Sigmoid colon (tissue), 3 donors: ENCODE measurements at regions not wholly inside any gene's neighbourhood (a gene's known extent, or its start where the extent isn't known, plus 50 kb on each side); places are given as distances from the start of the nearest gene placed in this dataset.

Experiments
- POLR2A ChIP-seq, 2 donors: fragments of 450-650 bp; IDR thresholded peaks; one replicate each; pipeline ENCODE4 v1.6.1; 2016; ENCODE audit warnings: antibody characterized with exemption in 2 of 2, mild to moderate bottlenecking in 2 of 2, moderate library complexity in 2 of 2
- TF ChIP-seq, protein P1 (sequence below), 4 experiments: fragments of 450-650 bp in 3 of 4; fragments of 200-600 bp in 1 of 4; IDR thresholded peaks; one replicate each; pipeline ENCODE4 v1.5.1; 2016 to 2019; ENCODE audit warnings: antibody characterized with exemption in 4 of 4, mild to moderate bottlenecking in 3 of 4, moderate library complexity in 2 of 4

DNA sequence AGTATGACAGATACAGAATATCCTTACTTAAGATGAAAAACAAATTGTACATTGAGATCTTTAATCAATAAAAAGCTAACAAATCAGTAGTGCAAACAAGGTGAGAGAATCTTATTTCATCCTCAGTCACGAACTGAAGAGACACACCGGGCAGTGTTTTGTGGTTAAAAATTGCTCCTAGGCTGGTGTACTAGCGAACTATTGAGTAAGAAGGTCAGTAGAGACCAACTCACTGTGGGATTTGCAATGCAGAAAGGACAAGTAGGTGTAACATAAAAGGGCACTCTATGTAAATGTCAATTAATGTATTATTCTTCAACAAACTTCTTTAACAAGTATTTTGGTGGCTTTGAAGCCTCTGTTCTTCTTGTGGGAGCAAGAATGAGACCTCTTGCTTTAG, 260.2 kb upstream of the PPARGC1A start:
- TF ChIP-seq, protein P1, sequence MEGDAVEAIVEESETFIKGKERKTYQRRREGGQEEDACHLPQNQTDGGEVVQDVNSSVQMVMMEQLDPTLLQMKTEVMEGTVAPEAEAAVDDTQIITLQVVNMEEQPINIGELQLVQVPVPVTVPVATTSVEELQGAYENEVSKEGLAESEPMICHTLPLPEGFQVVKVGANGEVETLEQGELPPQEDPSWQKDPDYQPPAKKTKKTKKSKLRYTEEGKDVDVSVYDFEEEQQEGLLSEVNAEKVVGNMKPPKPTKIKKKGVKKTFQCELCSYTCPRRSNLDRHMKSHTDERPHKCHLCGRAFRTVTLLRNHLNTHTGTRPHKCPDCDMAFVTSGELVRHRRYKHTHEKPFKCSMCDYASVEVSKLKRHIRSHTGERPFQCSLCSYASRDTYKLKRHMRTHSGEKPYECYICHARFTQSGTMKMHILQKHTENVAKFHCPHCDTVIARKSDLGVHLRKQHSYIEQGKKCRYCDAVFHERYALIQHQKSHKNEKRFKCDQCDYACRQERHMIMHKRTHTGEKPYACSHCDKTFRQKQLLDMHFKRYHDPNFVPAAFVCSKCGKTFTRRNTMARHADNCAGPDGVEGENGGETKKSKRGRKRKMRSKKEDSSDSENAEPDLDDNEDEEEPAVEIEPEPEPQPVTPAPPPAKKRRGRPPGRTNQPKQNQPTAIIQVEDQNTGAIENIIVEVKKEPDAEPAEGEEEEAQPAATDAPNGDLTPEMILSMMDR (IDR thresholded peaks at IDR 0.05): no peak
- no peak for TF ChIP-seq POLR2A (IDR thresholded peaks at IDR 0.05)
